HG03095 (cell line): ENCODE measurements at regions not wholly inside any gene's neighbourhood (a gene's known extent, or its start where the extent isn't known, plus 50 kb on each side); places are given as distances from the start of the nearest gene placed in this dataset.

Source experiments
- ATAC-seq: cut with Tn5 transposase; IDR thresholded peaks from one replicate; pipeline ENCODE4 v1.9.1; 2021; ENCODE audit warnings: moderate library complexity; ENCODE audit not compliant: unreplicated experiment

DNA sequence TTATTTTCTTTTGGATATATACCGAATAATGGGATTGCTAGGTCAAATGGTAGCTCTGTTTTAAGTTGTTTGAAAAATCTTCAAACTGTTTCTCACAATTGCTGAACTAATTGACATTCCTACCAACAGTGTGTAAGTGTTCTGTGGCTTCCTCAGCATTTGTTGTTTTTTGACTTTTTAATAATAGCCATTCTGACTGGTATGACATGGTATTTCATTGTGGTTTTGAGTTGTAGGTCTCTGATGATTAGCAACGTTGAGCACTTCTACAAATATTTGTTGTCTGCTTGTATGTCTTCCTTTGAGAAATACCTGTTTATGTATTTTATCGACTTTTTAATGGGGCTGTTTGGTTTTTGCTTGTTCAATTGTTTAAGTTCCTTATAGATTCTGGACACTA, 680.1 kb upstream of the GRIA3 start:
- no peak for ATAC-seq

DNA sequence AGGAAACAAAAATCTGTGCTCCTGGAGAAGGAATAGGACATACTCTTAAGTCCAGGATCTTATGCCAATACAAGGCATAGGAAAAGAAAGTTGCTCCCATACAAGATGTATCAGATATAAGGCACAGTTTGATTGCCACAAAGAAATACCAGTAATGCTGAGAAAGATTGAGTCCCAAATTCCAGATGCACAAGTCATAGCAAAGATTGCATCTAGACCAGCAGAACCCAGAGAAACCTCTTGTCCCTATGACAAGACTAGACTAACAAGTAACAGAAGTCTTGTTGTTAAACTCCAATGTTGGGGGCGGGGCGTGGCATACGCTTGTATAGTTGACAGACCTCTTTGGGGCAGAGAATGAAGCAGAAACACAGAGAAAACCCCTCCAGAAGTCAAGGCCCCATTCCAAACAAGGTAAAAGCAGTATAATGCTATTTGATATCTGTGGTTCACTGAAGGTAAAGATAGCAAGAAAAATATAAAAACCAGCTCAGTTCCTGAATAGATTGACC, 671.5 kb upstream of the GRIA3 start:
- ATAC-seq: no peak

GRCh38 chrX:122517786-122518185, 666.3 kb upstream of the GRIA3 start:
- ATAC-seq: no peak

GRCh38 chrX:122545778-122546177, 638.3 kb upstream of the GRIA3 start:
- ATAC-seq: no peak

- no peak for ATAC-seq
Observed at GRCh38 chrX:122546269-122546668, 637.8 kb upstream of the GRIA3 start.

DNA sequence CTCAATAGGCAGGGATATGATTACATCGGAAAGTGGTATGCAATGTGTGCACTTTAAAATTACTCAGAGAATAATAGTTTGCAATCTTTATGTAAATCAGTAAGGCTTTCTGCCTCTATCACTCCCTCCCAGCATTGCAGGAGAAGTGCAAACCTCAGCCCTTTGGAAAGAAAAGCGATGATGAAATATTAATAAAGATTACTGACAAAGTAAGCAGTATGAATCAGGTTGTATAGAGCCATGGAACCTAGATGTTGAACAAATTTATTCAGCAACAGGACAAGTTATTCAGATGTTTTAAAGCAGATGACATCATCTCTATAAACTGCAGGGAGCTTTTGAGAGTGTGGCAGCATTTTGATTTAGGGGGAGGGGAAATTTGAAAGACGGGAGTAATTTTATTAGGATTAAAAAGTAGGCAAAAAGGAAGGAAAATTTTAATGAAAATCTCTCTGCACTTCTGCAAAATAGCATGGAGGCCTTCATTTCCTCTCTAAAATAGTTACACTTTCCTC, 631.7 kb upstream of the GRIA3 start:
- ATAC-seq: no peak

- no peak for ATAC-seq
Observed at GRCh38 chrX:122555925-122556324, 628.2 kb upstream of the GRIA3 start.

DNA sequence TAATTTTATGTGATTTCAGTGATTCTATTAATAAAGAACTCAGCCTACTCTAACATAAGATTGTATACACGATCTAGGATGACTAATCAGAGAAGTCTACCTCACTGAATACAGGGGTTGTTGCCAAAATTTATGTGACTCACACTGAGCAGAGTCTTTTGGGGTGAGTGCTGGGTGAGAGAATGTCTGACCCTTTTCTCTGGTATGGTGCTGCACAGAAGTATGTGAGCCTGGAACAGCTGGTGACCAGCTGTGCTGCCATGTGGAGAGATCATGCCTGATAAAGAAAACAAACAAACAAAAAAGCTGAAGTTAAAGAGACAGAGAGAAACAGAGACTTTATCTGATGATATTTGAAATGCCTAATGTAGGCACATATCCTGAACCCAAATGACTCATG, 618.1 kb upstream of the GRIA3 start:
- ATAC-seq: no peak

DNA sequence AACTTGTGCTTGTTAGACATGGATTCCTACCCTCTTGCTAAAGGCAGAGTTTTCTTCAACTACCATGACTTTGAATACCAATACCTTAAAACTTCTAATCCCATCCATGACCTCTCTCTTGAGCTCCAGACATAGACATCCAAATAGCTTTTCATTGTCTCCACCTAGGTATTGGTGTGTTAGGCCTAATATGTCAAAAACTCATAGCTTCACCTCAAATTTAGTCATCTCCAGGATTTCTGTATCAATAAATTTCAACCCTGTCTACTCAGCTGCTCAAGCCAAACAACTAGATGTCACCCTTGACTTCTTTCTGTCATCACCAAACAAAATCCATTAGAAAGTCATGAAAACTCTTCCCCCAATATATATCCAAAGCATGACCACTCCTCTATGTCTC, 617.7 kb upstream of the GRIA3 start:
- no peak for ATAC-seq

- ATAC-seq: no peak
Observed at GRCh38 chrX:122567911-122568310, 616.2 kb upstream of the GRIA3 start.

DNA sequence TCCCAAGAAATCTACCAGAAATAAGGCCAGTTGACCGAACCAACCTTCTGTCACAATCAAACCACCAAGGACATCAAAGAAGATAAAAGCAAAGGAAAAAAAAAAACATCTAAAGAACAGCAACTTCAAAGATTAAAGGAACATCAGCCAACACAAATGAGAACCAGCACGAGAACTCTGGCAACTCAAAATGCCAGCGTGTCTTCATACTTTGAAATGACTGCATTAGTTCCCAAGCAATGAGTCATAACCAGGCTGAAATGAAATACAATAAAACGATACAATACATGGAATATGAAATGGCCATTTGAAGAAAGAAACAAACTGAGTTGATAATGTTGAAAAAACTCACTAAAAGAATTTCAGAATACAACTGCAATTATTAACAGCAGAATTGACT, 611.6 kb upstream of the GRIA3 start:
- ATAC-seq: no peak

DNA sequence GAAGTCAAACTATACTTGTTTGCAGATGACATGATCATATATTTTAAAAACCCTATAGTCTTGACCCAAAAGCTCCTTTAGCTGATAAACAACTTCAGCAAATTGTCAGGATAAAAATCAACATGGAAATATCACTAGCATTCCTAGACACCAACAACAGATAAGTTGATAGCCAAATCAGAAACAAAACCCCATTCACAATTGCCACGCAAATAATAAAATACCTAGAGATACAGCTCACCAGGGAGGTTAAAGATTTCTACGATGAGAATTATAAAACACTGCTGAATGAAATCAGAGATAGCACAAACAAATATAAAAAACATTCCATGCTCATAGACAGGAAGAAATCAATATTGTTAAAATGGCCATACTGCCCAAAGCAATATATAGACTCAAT, 605.0 kb upstream of the GRIA3 start:
- ATAC-seq: no peak

DNA sequence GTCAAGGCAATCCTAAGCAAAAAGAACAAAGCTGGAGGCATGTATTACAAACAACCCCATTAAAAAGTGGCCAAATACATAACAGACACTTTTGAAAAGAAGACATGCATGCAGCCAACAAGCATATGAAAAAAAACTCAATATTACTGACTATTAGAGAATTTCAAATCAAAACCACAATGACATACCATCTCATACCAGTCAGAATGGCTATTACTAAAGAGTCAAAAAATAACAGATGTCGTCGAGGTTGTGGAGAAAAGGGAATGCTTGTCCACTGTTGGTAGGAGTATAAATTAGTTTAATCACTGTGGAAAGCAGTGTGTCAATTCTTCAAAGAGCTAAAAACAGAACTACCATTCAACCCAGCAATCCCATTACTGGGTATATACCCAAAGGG, 604.6 kb upstream of the GRIA3 start:
- ATAC-seq: no peak

DNA sequence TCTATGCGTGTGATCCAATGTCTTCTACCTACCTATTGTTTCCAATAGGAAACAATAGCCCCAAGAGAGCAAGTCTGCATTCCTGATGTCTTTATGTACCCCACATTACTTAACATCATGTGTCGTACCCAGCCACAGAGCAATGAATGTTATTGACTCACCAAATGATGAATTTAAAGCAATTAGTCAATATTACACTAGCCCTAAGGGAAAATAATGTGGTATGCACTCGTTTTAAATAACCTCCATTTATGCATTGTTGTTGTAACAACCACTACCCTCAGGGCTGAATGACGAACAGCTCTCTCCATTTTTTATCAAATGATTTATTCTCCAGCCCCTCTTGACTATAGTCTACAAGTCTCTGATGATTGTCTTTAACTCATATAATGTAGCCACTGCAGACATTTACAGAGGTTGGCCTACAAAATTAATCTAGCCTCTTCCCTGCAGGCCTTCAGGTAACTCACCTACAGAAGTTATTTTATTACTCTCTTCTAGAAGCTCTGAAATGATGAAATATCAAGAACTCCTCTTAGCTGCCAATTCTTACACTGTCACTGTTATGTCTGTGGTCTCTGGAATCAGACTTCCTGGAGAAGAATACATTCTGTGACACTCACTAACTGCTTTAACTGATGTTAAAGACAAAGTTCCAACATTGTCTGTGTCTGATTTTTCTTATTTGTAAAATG, 601.7 kb upstream of the GRIA3 start:
- no peak for ATAC-seq

- no peak for ATAC-seq
Observed at GRCh38 chrX:122582975-122583305, 601.1 kb upstream of the GRIA3 start.

DNA sequence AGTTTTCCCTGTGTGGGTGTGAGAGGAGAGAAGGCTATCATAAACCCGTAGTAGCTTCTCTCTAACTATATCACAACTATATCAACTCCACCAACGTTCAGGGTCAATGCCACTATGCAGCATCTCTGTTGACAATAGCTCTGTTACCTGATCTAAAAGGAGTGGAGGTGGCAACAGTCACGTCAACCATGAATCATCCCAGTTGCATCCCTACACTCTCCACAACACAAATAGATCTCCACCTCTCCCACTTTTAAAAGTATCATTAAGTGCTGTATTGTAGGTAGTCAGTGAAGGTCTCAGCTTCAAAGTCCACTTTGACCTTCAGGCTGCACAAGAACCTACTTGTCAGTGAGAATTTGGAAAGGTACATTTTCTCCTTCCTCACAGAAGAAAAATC, 600.5 kb upstream of the GRIA3 start:
- no peak for ATAC-seq

GRCh38 chrX:122584981-122585380, 599.1 kb upstream of the GRIA3 start:
- no peak for ATAC-seq

DNA sequence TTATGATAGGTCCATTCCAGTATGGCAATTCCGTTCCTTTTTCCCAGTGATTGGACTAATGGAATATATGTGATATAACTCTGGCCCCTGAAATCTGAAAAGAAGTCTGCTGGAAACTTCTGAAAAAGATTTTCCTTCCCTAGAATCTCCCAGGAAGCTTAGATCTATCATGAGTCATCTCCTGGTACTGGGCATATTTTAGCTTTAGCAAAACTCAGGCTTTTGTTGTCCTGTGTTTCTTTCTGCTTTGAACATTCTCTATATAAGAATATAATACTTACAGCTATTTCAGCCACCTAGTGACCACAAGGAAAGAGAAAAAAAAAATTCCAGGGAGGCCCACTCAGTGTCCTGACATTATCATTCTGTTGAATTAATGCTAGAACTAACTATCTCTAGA, 597.2 kb upstream of the GRIA3 start:
- ATAC-seq: no peak

- no peak for ATAC-seq
Observed at GRCh38 chrX:122591546-122591945, 592.5 kb upstream of the GRIA3 start.

- ATAC-seq: no peak
Observed at GRCh38 chrX:122596998-122597397, 587.1 kb upstream of the GRIA3 start.

GRCh38 chrX:122622795-122623194, 561.3 kb upstream of the GRIA3 start:
- no peak for ATAC-seq

GRCh38 chrX:122625239-122625638, 558.8 kb upstream of the GRIA3 start:
- ATAC-seq: no peak

GRCh38 chrX:122625821-122626220, 558.3 kb upstream of the GRIA3 start:
- ATAC-seq: no peak
